NCI-H187 treated with DMSO at 0.1 percent for 48 hours (cell line): ENCODE measurements at regions not wholly inside any gene's neighbourhood (a gene's known extent, or its start where the extent isn't known, plus 50 kb on each side); places are given as distances from the start of the nearest gene placed in this dataset.

Experiments used
- DNase-seq: peaks from one replicate; lab custom pipeline; 2025; lab: John Stamatoyannopoulos, UW

DNA sequence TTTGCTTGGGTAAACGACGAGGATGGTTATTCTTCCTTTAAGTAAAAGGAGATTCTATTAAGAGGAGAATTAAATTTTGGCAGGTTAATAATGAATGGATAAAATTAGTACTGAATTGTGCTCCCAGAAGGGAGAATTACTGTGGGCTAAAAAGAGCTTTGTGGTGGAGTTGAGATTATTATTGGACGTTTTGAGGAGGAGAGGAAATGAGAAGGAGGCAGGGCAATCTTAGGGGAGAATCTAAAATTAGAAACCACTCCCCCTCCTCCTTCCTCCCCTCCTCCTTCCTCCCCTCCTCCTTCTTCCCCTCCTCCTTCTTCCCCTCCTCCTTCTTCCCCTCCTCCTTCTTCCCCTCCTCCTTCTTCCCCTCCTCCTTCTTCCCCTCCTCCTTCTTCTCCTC lies 331.8 kb downstream of the PRL start:
- no peak for DNase-seq

DNA sequence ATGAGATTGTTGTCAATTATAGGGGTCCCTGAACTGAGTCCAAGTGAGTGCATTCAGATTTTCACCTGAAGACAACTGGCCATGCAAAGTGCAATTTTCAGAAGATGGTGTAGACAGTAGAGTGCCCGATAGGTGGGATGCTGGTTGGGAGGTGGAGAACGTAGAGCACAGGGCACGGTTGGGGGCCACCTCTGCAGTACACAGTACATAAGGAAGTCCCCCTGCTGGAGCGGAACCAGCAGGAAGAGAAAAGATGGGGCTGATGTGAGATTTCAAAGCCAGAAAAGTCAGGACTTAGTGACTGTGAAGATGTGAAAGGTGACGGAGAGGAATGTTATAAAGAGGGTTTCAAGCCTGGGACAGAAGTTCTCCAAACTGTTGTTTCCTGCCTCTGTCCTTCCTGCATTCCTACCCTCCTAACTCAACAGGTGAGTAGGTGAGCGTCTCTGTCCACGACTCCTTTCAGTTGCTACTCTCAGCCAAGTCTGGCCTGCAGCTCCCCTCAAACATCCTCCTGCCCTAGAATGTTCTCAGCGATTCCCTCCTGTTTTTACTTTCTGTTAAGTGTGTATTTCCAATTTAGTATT lies 330.8 kb downstream of the PRL start:
- no peak for DNase-seq

DNA sequence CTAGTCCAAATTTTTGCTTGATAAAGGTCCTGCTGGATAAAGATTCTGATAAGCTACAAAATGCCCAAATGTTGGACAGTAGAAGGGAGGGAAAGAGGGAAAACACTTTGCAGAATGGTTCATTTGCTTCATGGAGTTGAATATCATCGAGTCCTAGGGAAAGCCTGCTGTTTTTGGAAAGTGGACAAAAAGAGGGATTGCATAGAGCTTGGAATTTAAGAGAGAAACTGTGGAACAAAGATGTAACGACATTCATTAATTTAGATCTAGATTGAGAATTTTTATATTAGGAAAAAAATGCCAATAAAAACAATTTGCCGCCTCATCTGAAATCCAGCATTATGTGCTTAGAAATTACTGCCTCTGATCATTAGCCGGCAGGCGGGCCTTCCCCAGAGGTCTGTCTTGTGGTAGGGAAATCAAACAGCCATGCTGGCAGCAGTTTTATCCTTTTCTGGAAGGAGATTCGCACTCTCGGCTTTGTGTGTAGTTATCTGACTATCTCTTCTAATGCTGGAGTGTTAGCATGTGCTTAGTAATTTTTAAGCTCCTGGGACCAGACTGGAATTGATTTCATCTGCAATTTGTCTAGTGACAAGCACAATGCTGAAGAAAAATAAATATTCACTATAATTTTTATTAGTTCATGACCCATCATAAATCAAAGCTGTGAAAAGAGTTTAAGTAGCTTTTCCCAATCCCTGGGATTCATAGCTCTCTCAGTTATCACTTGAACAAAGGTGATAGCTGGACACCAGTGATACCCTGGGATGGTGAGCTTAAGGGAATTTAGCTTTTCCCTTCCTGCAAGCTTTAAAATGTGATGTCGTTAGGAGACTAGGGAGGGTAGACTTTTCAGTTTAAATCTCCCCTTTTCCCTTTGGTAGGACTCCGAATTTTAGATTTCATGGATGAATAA lies 329.5 kb downstream of the PRL start:
- no peak for DNase-seq

DNA sequence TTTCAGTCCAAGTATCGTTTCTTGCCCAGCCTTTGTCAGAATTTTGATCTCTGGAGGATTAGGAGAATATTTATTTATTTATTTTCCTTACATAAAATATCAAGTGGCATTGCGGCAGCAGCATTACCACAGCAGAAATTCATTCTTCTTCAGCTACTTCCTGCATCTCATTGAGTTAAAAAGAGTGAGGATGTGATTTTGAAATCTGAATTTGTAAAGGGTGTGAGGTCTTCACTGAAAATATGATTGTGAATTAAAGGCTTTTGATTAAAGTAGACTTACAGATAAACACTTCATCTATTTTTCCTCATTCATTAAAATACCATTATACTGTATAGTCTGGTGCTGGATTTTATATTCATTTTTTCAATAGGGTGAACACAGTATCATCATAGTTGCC lies 328.4 kb downstream of the PRL start:
- DNase-seq: no peak

DNA sequence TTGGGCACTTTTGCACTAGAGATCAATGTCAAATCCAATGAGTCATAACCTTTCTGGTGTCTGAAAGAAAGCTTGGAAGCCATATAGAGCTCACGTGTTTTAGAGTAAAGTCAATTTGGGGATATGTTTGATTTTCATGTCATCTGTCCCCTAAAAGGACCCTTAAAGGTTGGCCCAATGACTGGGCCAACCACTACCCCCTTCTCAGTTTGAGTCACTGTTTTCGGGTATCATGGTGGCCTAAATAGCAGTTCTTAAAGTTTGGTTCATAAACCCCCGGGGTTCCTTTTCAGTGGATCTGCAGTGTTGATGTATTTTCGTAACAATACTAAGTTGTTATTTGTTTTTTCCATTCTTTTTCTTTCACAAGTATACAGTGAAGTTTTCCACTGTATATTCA lies 327.6 kb downstream of the PRL start:
- DNase-seq: no peak

DNA sequence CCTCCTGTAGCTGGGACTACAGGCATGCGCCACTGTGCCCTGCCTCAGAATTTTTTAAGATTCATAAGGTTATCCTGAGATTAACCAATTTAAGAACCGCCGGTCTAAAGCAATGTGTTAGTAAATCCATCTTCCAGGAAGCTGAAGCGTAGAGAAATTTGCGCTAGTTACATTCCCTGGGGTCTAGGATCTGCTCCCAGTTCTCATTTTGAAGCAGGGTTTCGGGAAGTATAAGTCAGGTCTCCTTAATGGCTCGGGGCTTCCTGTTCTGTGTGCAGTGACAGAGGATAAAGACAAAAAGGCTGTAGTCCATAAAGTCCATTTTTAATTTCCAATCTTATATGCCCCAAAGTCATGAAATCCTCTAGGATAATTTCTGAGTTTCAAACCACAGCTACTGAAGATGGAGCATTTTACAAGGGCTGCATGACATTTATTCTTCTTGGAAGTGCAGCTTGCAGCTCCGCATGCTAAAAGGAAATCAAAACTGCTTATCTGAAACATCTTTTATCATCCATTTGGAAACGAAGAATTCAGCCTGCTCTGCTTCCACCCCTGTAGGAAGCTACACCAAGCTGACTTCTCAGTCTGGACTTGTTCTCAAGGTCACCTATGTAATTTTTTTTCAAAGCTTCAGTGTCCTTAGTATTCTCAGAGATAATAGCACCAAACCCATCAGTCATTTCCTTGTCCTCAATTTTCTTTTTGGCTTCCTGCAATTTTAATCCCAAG lies 326.1 kb downstream of the PRL start:
- no peak for DNase-seq

DNA sequence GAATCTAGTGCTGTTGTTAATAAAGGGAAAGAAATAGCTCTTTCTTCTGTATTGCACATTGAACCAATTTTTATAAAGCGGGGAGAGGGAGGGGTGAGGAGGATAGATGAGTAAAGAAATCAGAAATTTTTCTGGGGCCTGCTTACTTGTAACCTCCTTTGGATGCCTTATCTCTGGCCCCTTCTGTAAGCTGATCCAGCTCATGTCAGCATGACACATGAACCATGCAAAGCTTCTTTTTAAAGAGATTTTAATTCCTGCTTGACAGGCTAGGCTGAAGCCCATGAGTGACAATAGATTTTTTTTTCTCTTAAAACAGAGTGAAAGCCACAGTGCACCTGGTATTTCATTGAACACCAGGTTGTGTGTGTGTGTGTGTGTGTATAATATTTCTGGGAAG lies 325.3 kb downstream of the PRL start:
- DNase-seq: no peak

DNA sequence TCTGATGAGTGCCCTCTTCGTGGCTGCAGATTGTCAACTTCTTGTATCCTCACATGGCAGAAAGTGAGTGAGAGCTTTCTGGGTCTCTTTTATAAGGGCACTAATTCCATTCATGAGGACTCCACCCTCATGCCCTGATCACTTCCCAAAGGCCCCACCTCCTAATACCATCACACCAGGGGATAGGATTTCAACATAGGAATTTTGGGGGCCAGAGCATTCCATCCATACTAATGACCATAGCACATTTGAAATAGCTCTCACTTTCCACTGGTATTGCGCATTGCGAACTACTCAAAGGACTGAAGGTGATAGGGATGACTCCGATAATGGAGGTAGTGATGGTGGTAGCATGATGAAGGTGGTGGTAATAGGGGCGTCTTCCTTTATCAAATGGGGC lies 324.3 kb downstream of the PRL start:
- DNase-seq: no peak

DNA sequence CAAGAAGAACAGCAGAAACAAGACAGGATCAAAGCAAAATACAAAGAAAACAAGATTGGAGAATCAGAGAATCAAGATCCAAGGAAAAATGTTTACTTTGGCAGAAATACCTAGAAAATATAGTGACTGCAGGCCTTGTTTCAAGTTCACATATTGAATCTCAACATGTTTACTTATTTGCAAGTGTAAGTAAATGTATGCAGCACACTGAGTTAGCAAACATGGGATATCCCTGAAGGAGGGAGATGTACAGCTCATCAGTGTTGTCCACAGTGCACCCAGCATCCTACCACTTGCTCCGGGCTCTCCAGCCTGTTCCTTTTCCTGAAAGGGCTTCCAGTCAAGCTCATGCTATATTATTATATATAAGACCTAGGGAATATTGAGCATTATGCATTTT lies 319.5 kb downstream of the PRL start:
- no peak for DNase-seq

DNA sequence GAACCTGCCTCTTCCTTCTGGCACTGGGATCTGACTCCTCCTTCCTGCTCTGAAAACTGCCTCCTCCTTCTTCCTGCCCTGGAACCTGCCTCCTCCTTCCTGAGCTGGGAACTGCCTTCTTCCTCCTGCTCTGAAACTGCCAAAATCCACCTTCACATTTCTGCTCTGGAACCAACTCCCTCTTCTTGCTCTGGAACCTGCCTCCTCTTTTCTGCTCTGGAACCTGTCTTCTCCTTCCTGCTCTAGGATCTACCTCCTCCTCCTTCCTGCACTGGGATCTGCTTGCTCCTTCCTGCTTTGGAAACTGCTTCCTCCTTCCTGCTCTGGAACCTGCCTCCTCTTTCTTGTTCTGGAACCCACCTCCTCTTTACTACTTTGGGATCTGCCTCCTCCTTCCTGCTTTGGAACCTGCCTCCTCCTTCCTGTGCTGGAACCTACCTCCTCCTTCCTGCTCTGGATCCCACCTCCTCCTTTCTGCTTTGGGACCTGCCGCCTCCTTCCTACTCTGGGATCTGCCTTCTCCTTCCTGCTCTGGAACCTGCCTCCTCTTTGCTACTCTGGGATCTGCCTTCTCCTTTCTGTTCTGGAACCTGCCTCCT lies 315.5 kb downstream of the PRL start:
- DNase-seq: no peak

DNA sequence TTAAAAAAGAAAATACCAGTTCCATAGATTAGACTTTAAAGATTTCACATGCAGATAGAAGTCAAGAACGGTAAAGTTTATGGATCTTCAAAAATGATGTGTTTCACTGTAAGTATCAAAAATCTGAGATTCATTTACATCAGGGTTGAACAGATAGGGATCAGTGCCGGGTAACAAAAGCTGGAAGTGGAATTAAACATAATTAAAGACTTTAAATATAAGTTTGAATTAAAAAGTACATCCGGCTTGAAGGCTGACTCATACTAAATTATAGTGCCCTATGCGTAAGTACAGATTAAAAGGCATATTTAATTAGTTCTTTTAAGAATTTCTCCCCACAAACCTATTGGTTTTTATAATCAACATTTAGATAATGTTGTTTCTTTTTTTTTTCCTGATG lies 312.7 kb downstream of the PRL start:
- no peak for DNase-seq

DNA sequence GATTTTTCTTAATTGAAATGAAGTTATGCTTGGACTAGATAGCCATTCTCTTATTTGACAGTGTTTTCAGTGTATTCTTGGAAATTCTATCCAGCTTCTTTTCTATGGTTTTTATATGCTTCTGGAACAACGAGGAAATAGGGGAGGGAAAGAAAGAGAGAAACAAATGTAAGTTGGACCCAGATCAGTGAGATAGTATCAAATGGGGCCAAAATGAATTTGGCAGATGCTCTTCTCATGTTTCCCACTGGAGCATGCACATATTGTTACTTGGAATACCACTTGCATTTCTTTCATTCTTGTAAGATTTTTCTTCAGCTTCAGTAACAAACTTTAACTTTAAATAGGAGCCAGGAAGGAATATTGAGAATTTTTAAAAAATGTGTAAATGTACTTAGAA lies 312.3 kb downstream of the PRL start:
- DNase-seq: no peak

DNA sequence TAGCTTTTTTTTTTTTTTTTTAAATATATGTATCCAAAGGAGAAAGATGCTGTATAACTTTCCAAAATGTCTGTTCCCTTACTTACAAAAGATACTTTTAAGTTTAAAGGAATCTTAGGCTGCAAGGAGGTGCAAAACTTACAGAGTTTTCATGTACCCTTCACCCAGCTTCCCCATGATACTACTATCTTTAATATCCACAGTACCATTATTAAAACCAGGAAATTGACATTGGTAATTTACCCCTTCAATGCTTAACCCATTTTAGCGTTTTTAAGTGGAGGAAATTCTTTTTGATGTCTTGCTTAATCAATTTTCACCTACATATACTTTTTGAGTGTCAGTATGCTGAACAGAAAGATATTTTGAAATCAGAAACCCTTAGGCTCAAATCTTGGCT lies 310.9 kb downstream of the PRL start:
- no peak for DNase-seq

DNA sequence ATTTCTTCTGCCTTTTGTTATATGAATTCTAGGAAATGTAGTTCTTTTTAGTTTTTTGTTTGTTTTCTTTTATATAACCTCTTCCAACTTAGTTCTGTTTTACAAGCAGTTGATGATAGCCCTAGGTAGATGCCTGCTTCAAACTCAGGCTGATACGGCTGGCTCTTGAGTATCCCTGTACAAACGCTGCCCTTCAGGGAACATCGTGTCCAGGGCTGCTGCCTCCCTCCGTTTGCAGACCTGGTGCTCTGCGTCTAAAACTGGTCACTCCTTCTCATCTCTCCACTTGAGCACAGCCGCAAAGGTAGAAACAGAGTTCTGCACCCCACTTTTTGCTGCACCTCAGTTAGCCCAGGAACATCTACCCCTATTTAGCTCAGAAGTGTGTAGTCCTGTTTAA lies 310.1 kb downstream of the PRL start:
- no peak for DNase-seq

DNA sequence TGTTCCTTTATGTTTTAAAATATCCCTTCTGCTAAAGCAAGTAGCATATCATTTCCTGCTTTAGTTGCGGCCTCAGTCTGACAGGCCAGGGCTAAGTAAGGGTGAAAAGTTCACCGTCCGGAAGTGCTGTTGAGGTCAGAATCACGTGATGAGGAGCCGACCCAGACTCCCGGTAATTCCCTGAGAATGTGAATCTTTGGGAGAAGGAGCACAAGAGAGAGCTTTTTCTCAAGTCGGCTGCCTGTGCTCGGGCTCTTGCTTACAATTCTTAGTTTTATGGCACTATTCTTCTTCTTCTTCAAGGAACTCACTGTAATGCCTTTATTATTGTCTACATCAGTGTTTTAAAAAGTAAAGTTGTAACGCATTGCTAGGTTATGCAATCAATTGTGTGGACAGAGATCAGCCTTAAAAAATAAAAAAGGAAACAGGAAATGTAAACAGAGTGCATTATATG lies 309.3 kb downstream of the PRL start:
- DNase-seq: no peak

DNA sequence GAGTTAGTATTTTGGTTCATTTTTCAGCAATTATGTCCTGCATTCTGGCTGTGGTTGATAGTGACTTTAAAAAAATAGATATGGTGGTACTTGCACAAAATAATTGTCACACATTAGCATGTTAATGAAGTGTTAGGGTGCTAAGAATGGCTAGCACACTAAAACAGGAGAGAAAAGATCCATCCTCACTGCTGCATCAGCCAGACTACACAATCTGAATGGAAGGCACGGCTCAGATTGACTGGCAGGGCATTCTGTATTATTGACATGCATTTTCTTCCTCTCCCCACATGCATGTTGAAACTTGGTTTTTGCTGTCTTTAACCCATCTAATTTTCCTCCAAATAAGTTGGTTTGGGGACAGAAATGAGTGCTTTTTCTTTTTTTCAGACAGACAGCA lies 306.3 kb downstream of the PRL start:
- no peak for DNase-seq

DNA sequence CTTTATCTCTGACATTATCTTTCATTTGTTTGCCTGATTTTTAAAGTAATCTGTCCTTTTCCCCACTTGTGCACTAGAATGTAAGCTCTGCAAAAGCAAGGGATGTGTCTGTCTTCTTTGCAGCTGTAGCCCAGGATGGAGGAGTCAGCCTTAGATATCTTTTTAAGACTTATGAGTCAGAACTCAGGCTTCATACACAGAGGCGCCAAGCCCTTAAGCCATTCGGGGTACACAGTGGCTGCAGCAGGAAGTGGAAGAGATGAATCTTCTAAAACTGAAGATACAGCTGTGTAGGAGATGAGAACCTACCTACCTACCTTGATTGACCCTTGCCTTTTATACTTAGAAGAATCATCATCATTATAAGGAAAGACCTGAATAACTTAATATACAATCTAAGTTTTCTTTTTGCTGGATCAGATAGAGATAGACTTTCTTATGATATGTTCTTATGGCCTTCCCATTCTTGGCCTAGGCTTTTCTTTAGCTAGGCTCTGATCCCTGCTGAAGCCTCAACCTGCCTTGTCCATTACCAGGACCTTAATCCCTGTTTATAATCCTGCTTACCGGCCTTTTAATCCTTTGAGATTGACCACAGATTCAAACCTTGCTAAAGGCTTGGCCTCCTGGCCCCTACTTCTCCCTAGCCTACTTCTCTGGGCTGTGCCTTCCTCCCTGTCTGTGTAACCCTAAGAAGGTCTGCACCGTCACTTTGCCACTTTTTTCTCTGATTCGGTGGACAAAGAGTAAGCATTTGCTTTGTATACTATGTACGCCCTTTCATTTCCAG lies 304.5 kb downstream of the PRL start:
- DNase-seq: no peak

DNA sequence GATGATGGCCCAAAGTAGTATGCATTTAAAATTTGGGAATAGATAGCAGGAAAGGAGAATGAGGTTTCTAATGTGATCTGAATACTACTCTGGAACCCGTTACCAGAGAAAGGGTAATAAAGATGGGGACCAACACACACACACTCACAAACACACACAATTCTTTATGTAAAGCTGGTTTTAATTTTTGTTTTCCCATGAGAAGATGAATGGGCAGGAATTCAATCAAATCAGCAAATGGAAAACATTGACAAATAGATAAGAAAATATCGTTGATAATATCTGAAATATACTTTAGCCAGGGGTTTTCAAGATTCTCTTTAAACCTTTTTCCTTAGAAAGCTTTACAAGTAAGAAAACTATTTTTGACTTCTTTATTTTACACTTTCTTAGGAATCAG lies 303.0 kb downstream of the PRL start:
- DNase-seq: no peak

DNA sequence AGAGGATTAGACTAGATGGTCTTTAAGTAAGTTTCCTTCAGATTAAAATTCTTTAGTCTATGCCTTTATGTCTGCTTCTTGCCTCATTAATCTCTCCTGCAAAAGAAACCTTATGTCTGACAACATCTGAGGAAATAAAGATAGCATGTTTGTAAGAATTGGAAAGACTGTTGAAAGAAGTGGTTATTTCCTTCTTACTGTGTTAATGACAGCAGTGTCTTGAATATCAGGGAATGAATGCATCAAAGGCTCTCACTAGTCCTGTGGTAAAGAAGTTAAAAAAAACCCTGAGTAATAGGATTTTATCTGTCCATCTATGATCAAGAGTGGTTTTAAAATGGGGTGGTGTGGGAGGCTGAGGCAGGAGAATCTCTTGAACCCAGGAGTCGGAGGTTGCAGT lies 302.0 kb downstream of the PRL start:
- no peak for DNase-seq

DNA sequence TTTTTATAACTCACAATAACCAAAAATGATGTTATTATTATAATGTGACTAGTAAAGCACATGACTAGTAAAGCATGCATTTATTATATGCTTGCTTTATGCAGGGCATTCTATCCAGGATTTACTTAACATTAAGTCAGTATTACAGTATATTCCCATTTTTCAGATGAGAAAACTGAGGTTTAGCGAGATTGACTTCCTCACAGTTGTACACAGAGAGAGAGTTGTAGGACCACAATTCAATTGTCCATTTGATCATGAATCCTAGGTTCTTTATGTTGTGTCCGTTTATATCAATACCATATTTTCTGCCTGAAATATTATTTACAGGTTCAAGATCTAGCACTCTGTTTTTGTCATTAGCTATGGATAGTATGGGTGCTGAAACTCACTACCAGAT lies 301.5 kb downstream of the PRL start:
- no peak for DNase-seq

DNA sequence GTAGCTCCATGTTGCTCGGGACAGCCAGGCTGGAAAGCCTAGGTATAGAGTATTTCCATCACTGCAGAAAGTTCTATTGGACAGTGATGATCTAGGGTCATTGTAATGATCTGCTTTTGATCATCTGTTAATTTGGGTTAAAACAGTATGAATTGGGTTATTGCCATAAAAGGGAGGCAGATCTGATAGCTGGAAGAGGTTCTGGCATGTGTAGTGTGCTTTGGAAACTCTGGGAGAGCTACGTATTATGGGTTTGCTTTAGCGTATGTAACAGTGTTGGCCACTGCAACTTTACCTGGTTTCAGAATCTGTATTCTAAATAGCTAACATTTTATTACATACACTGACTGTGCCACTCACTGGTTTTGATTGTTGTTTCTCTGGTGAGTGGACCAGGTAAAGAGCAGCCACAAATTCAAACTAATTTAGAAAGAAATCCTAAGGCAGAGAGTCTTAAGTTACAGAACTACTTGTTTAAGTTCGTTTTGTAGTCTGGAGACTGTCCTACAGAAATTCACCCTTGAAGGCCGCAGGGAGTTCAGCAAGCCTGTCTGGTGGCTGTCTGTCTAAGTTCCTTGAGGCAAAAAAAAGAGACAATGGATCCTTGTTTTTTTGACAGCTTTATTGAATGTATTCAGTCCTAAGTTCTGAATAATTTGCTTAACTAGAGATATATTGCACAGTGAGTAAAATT lies 300.3 kb downstream of the PRL start:
- no peak for DNase-seq
